Endodermal cell (in vitro differentiated cells): ENCODE measurements at regions not wholly inside any gene's neighbourhood (a gene's known extent, or its start where the extent isn't known, plus 50 kb on each side); places are given as distances from the start of the nearest gene placed in this dataset.

Experiments used
- DNase-seq: peaks from one replicate; pipeline ENCODE4 v3.0.0-alpha.2; 2017
- H3K27ac ChIP-seq: 2 replicates; pipeline ENCODE4 v1.5.1; 2013; ENCODE audit warnings: mild to moderate bottlenecking, low read depth, low read length, moderate library complexity
- H3K27me3 ChIP-seq: 2 replicates; pipeline ENCODE4 v1.6.1; 2013; ENCODE audit warnings: mild to moderate bottlenecking, low read length, moderate library complexity; ENCODE audit not compliant: insufficient read depth, control insufficient read depth, poor library complexity, severe bottlenecking
- H3K36me3 ChIP-seq: 2 replicates; pipeline ENCODE4 v1.7.0; 2013; ENCODE audit warnings: mild to moderate bottlenecking, low read length, moderate library complexity; ENCODE audit not compliant: control insufficient read depth, insufficient read depth
- H3K4me1 ChIP-seq: one replicate; pipeline ENCODE4 v1.7.0; 2013; ENCODE audit warnings: low read length; ENCODE audit not compliant: control insufficient read depth, insufficient read depth
- H3K4me3 ChIP-seq: 2 replicates; pipeline ENCODE4 v1.5.1; 2013; ENCODE audit warnings: mild to moderate bottlenecking, low read length, moderate library complexity
- H3K9ac ChIP-seq: 2 replicates; pipeline ENCODE4 v1.6.1; 2013; ENCODE audit warnings: mild to moderate bottlenecking, low read length, moderate library complexity; ENCODE audit not compliant: poor library complexity, severe bottlenecking; ENCODE audit errors: extremely low read depth
- H3K9me3 ChIP-seq: 2 replicates; pipeline ENCODE4 v1.6.1; 2013; ENCODE audit warnings: mild to moderate bottlenecking, low read length, moderate library complexity; ENCODE audit not compliant: control insufficient read depth
- H3K27ac Mint-ChIP-seq: 2 replicates; pipeline ENCODE4 v1.8.0; 2020; ENCODE audit warnings: mixed read lengths
- H3K27me3 Mint-ChIP-seq: 2 replicates; pipeline ENCODE4 v1.8.0; 2021; ENCODE audit warnings: mild to moderate bottlenecking, mixed read lengths; ENCODE audit not compliant: insufficient read depth
- H3K36me3 Mint-ChIP-seq: 2 replicates; pipeline ENCODE4 v1.8.0; 2020; ENCODE audit warnings: low read depth, mixed read lengths
- H3K4me1 Mint-ChIP-seq: 2 replicates; pipeline ENCODE4 v1.8.0; 2020; ENCODE audit warnings: mixed read lengths
- H3K4me3 Mint-ChIP-seq: 2 replicates; pipeline ENCODE4 v1.8.0; 2020; ENCODE audit warnings: mild to moderate bottlenecking, moderate library complexity, mixed read lengths
- H3K9me3 Mint-ChIP-seq: 2 replicates; pipeline ENCODE4 v1.8.0; 2020; ENCODE audit warnings: mild to moderate bottlenecking, mixed read lengths
- WGBS, 2 experiments: methylation state at CpG; one replicate each; pipeline versions ENCODE4 v1.1.5 to v1.1.7; 2013; ENCODE audit warnings: missing lambda C conversion rate in 2 of 2, mixed read lengths in 1 of 2; ENCODE audit not compliant: insufficient coverage in 1 of 2, insufficient read length in 1 of 2; 5-methylcytosine and 5-hydroxymethylcytosine counted together
- TF ChIP-seq, protein P1 (sequence below): fragments of 200-600 bp; sonication (generic); conservative IDR thresholded peaks from 2 replicates; pipeline ENCODE4 v1.5.0; 2021; ENCODE audit warnings: antibody characterized with exemption, mild to moderate bottlenecking

GRCh38 chr11:45392591-45393091 lies 106.5 kb upstream of the SYT13 start:
- Histone ChIP-seq H3K4me3 (no peak overlapping the region), H3K27ac (no peak overlapping the region), H3K9me3 (no peaks in the 10 kb centered on the region), H3K4me1 (peaks cover 4% of the 10 kb centered on the region), H3K36me3 (no peaks in the 10 kb centered on the region), H3K9ac (no peak overlapping the region), H3K27me3 (no peaks in the 10 kb centered on the region)
- H3K27ac Mint-ChIP-seq, result peak overlapping the region; percentile 48
- peaks cover 1% of the 10 kb centered on the region for H3K27me3 Mint-ChIP-seq
- no peak overlapping the region for H3K4me3 Mint-ChIP-seq
- H3K9me3 Mint-ChIP-seq, result no peaks in the 10 kb centered on the region
- 91% methylated on average over 6 to 12 of the region's 12 CpGs for WGBS, 2 experiments
- H3K36me3 Mint-ChIP-seq, result no peaks in the 10 kb centered on the region
- TF ChIP-seq, protein P1, sequence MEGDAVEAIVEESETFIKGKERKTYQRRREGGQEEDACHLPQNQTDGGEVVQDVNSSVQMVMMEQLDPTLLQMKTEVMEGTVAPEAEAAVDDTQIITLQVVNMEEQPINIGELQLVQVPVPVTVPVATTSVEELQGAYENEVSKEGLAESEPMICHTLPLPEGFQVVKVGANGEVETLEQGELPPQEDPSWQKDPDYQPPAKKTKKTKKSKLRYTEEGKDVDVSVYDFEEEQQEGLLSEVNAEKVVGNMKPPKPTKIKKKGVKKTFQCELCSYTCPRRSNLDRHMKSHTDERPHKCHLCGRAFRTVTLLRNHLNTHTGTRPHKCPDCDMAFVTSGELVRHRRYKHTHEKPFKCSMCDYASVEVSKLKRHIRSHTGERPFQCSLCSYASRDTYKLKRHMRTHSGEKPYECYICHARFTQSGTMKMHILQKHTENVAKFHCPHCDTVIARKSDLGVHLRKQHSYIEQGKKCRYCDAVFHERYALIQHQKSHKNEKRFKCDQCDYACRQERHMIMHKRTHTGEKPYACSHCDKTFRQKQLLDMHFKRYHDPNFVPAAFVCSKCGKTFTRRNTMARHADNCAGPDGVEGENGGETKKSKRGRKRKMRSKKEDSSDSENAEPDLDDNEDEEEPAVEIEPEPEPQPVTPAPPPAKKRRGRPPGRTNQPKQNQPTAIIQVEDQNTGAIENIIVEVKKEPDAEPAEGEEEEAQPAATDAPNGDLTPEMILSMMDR, result no peak
- peaks cover 16% of the 10 kb centered on the region for H3K4me1 Mint-ChIP-seq
- DNase-seq, result no peak

GRCh38 chr11:45392154-45392553 lies 106.0 kb upstream of the SYT13 start:
- Histone ChIP-seq H3K9me3 (no peaks in the 10 kb centered on the region), H3K9ac (no peak overlapping the region), H3K4me1 (peaks cover 4% of the 10 kb centered on the region), H3K36me3 (no peaks in the 10 kb centered on the region), H3K27me3 (no peaks in the 10 kb centered on the region), H3K4me3 (no peak overlapping the region), H3K27ac (no peak overlapping the region)
- Mint-ChIP-seq H3K4me3 (no peak overlapping the region), H3K27ac (no peak overlapping the region), H3K9me3 (no peaks in the 10 kb centered on the region), H3K36me3 (no peaks in the 10 kb centered on the region), H3K27me3 (peaks cover 2% of the 10 kb centered on the region), H3K4me1 (peaks cover 16% of the 10 kb centered on the region)
- DNase-seq, result no peak
- TF ChIP-seq, protein P1, result no peak
- 90 to 94% methylated on average over 6 to 8 of the region's 8 CpGs for WGBS, 2 experiments

GRCh38 chr11:45391168-45391850 lies 105.2 kb upstream of the SYT13 start:
- Mint-ChIP-seq H3K4me3 (no peak overlapping the region), H3K4me1 (peaks cover 16% of the 10 kb centered on the region), H3K9me3 (no peaks in the 10 kb centered on the region), H3K36me3 (no peaks in the 10 kb centered on the region), H3K27me3 (peaks cover 2% of the 10 kb centered on the region), H3K27ac (no peak overlapping the region)
- 88 to 90% methylated on average over 4 to 8 of the region's 9 CpGs for WGBS, 2 experiments
- Histone ChIP-seq H3K27ac (no peak overlapping the region), H3K9me3 (no peaks in the 10 kb centered on the region), H3K4me1 (peaks cover 4% of the 10 kb centered on the region), H3K27me3 (no peaks in the 10 kb centered on the region), H3K36me3 (no peaks in the 10 kb centered on the region), H3K9ac (no peak overlapping the region), H3K4me3 (no peak overlapping the region)
- TF ChIP-seq, protein P1, result no peak
- no peak for DNase-seq
